ENCODE measurements at regions not wholly inside any gene's neighbourhood (a gene's known extent, or its start where the extent isn't known, plus 50 kb on each side); places are given as distances from the start of the nearest gene placed in this dataset.

DNA sequence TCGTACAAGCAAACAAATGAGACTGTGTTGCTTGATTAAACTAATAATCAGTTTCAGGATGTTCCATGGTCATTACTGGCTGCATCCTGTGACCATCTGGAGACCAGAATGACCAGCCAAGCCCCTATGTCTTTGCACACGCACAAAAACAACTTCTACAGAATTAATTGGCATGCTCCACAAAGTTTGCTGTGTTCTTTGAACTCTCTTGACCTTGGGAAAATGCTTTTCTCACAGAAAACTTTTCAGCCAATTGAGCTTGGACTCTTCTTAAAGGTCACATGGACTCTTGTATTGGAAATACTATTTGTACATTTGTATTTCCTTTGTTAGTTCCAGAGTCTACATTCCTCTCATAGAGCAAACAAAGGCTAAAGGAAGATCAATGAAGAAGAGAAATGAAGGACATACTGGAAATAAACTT lies 147.8 kb downstream of the ARRDC3 start:
- DNase-seq (peak in 1 of 5 donors; percentile 12), FAIRE-seq (no peak)
- TF ChIP-seq, protein P1, sequence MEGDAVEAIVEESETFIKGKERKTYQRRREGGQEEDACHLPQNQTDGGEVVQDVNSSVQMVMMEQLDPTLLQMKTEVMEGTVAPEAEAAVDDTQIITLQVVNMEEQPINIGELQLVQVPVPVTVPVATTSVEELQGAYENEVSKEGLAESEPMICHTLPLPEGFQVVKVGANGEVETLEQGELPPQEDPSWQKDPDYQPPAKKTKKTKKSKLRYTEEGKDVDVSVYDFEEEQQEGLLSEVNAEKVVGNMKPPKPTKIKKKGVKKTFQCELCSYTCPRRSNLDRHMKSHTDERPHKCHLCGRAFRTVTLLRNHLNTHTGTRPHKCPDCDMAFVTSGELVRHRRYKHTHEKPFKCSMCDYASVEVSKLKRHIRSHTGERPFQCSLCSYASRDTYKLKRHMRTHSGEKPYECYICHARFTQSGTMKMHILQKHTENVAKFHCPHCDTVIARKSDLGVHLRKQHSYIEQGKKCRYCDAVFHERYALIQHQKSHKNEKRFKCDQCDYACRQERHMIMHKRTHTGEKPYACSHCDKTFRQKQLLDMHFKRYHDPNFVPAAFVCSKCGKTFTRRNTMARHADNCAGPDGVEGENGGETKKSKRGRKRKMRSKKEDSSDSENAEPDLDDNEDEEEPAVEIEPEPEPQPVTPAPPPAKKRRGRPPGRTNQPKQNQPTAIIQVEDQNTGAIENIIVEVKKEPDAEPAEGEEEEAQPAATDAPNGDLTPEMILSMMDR (IDR thresholded peaks at IDR 0.05; ENCODE audit: borderline replicate concordance, extremely low read depth, insufficient read depth), result no peak
- no peaks in the 10 kb centered on the region for H3K36me3 ChIP-seq (ENCODE audit: control insufficient read depth in 2 of 3, insufficient read depth in 3 of 3, low read length in 3 of 3)
- no peaks in the 10 kb centered on the region for H3K9me3 ChIP-seq (ENCODE audit: control insufficient read depth in 2 of 3, insufficient read depth in 1 of 3, low read length in 3 of 3)
- intact Hi-C loops (cut with DNase I), result no loop called here
- H3K27me3 ChIP-seq (ENCODE audit: control insufficient read depth, insufficient read depth, low read length), result no peaks in the 10 kb centered on the region
- H3K27ac ChIP-seq (ENCODE audit: low read depth in 2 of 2, low read length in 2 of 2), result no peak overlapping the region
- H3K4me3 ChIP-seq (ENCODE audit: low read length in 3 of 3), result no peak overlapping the region
- H3K4me1 ChIP-seq (ENCODE audit: control insufficient read depth in 2 of 3, insufficient read depth in 2 of 3, low read depth in 1 of 3, low read length in 3 of 3), result peaks cover 0 to 10% (median 4%) of the 10 kb centered on the region in 3 donors
- no peak overlapping the region for H3K9ac ChIP-seq (ENCODE audit: low read length in 3 of 3)

DNA sequence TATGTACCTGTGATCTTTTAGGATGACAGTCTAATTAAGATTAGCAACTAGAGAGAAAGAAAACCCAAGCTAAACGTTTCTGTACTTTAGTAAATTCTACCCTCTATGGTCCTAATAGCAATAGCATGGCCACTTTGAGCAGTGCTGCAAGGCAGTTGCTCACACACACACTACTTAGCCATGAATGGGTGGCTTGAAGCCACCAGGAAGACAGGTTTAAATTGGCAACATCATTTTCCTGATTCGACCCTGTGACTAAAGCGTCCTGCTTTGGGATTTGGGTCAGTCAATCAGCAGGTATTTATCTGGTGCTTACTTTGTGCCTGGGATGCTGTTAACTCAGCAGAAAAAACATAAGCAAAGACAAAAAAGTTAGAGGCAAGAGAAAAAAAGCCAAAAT lies 150.6 kb downstream of the ARRDC3 start:
- Histone ChIP-seq H3K4me1 (ENCODE audit: control insufficient read depth in 2 of 3, insufficient read depth in 2 of 3, low read depth in 1 of 3, low read length in 3 of 3) (peaks cover 0 to 12% (median 4%) of the 10 kb centered on the region in 3 donors), H3K9ac (ENCODE audit: low read length in 3 of 3) (no peak overlapping the region), H3K4me3 (ENCODE audit: low read length in 3 of 3) (no peak overlapping the region)

DNA sequence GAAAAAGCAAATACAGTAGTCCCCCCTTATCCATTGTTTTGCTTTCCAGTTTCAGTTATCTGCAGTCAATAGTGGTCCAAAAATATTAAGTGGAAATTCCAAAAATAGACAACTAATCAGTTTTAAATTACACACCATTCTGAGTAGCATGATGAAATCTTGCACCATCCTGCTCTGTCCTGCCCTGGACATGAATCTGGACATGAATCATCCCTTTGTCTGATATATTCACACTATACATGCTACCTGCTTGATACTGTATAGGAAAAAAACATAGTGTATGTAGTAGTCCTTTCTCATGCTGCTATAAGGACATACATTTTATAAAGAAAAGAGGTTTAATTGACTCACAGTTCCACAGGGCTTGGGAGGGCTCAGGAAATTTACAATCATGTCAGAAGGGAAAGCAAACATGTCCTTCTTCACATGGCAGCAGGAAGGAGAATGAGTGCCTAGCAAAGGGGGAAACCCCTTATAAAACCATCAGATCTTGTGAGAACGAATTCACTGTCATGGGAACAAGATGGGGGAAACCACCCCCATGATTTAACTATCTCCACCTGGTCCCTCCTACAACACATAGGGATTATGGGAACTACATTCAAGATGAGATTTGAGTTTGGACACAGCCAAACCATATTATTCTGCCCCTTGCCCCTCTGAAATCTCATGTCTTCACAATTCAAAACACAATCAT lies 153.9 kb downstream of the ARRDC3 start:
- DNase-seq (no peak), FAIRE-seq (no peak)
- peaks cover 0 to 6% (median 0%) of the 10 kb centered on the region in 3 donors for H3K4me1 ChIP-seq (ENCODE audit: control insufficient read depth in 2 of 3, insufficient read depth in 2 of 3, low read depth in 1 of 3, low read length in 3 of 3)
- no peak overlapping the region for H3K4me3 ChIP-seq (ENCODE audit: low read length in 3 of 3)
- H3K27me3 ChIP-seq (ENCODE audit: control insufficient read depth, insufficient read depth, low read length), result no peaks in the 10 kb centered on the region
- no peaks in the 10 kb centered on the region for H3K36me3 ChIP-seq (ENCODE audit: control insufficient read depth in 2 of 3, insufficient read depth in 3 of 3, low read length in 3 of 3)
- no peak overlapping the region for H3K9ac ChIP-seq (ENCODE audit: low read length in 3 of 3)
- TF ChIP-seq, protein P1 (IDR thresholded peaks at IDR 0.05; ENCODE audit: borderline replicate concordance, extremely low read depth, insufficient read depth), result no peak
- no peaks in the 10 kb centered on the region for H3K9me3 ChIP-seq (ENCODE audit: control insufficient read depth in 2 of 3, insufficient read depth in 1 of 3, low read length in 3 of 3)
- H3K27ac ChIP-seq (ENCODE audit: low read depth in 2 of 2, low read length in 2 of 2), result no peak overlapping the region
- intact Hi-C loops (cut with DNase I), result loop anchor here (10.0 kb wide), 1 partner anchor 46 kb away; no protein-coding TSS in a partner anchor

More for the DNA sequence above, 150.6 kb downstream of the ARRDC3 start:
- intact Hi-C loops (cut with DNase I), result no loop called here
- Histone ChIP-seq H3K9me3 (ENCODE audit: control insufficient read depth in 2 of 3, insufficient read depth in 1 of 3, low read length in 3 of 3) (no peaks in the 10 kb centered on the region), H3K36me3 (ENCODE audit: control insufficient read depth in 2 of 3, insufficient read depth in 3 of 3, low read length in 3 of 3) (no peaks in the 10 kb centered on the region), H3K27ac (ENCODE audit: low read depth in 2 of 2, low read length in 2 of 2) (no peak overlapping the region), H3K27me3 (ENCODE audit: control insufficient read depth, insufficient read depth, low read length) (no peaks in the 10 kb centered on the region)
- TF ChIP-seq, protein P1 (IDR thresholded peaks at IDR 0.05; ENCODE audit: borderline replicate concordance, extremely low read depth, insufficient read depth), result no peak
- FAIRE-seq (no peak), DNase-seq (no peak)
